GM18511 (cell line): ENCODE measurements at regions not wholly inside any gene's neighbourhood (a gene's known extent, or its start where the extent isn't known, plus 50 kb on each side); places are given as distances from the start of the nearest gene placed in this dataset.

Experiments used
- ATAC-seq: cut with Tn5 transposase; IDR thresholded peaks from one replicate; pipeline ENCODE4 v1.9.1; 2021; ENCODE audit warnings: mild to moderate bottlenecking, moderate library complexity; ENCODE audit not compliant: unreplicated experiment

GRCh38 chr12:3999904-4000303, 126.7 kb upstream of the PARP11 start:
- no peak for ATAC-seq

- no peak for ATAC-seq
Measured at GRCh38 chr12:3998968-3999792, 126.0 kb upstream of the PARP11 start.

- ATAC-seq: no peak
Measured at GRCh38 chr12:3998397-3998796, 125.2 kb upstream of the PARP11 start.

DNA sequence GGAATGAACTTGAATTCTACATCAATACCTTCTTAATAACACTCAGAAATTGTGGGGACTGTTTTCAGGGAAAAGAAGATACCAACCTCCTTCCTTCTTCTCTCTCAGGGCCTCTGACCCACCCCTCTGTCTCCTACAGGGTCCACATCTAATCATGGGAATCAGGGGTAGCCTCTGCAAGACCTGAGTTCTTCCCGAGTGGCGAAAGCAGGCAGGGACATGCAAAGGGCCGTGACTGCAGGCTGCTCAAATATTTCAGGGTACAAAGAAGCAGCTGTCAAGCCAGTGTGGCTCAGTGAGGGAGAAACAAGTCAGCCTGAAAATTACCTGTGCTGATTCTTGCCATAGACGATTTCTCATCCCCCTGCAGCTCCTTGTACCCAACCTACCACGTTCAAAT, 123.1 kb upstream of the PARP11 start:
- ATAC-seq: no peak

- ATAC-seq: no peak
Measured at GRCh38 chr12:3995306-3995705, 122.1 kb upstream of the PARP11 start.

DNA sequence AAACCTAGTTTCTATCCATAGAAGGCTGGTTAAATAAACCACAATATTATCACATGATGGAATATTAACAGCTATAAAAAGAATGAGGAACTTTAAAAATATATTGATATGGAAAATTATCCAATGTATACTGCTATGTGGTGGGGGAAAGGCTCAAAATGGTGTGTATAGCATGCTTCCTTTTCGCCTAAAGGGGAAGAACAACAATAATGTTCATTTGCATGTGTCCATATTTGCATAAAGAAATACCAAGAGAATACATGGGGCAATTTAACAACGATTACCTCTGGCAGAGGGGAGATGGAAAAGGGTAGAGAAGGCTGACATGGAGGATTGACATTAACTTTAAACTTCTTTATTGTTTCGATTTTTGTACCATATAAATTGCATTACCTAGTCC, 121.3 kb upstream of the PARP11 start:
- no peak for ATAC-seq

DNA sequence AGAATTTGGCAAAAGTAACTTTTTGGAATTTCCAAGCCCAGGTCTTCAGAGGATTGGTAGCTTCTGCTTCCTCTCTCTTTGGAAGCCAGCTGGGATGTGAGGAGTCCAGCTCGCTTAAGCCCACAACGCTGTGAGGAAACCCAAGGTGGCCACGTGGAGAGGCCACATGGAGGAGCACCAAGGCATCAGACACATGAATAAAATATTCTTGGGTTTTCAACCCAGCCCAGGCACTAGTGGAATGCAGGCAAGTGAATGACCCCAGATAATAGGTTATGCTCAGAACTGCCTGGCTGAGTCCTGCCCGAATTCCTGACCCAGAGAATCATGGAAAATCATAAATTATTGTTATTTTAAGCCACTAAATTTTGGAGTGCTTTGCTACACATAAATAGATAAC, 119.7 kb upstream of the PARP11 start:
- no peak for ATAC-seq

- ATAC-seq: no peak
Measured at GRCh38 chr12:3991798-3992580, 118.8 kb upstream of the PARP11 start.

DNA sequence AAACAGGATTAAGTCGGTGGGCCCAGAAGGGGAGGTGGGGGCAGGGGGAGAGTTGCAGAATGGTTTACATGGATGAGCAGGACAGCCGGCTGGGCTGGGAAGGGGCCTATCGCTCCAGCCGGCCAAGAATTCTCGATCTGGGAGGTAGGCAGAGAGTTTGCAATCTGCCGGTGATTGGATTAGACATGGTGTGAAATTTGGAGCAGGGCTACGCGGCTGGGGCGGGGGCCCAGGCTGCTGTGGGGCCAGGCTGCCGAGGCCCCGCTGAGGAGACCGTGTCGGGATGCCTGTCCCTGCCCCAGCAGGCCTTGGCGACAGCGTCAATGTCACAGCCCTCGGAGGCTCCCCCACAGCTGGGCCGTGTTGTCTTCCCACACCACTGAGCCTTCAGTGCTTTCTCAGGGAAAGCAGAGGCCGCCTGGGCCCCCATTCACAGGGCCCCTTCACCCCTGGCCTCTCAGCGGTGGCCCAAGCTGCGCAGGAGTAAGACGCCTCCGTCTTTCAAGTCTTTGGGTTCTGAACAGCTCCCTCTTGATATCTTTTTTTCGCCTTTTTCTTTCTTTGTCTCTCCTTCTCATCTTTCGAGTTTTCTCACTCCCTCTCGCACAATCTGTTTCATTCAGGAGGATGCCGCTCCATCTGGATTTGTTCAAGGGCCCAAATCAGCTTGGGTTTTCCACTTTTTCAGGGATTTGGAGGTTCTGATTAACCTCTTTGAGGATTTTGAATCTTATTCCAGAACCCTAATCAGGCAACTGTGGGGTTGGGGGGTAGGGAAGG, 117.5 kb upstream of the PARP11 start:
- ATAC-seq: no peak

DNA sequence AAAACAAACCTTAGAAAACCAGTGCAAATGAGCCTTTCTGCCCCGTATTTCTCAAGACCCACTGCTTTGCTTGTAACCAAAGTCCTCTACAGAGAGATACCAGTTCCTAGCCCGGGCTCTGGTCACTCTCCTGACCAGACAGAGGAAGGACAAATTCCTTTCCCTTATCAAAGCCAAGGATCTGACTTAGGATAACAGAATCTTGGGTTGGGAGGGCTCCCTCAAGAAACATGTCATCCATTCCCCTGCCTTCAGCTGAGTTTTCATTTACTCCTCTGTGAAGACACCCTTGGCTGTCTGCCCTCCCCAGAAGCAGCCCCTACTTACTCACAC, 116.0 kb upstream of the PARP11 start:
- ATAC-seq: no peak

GRCh38 chr12:3988519-3989217, 115.5 kb upstream of the PARP11 start:
- ATAC-seq: peak; percentile 76

- ATAC-seq: no peak
Measured at GRCh38 chr12:3987571-3987970, 114.4 kb upstream of the PARP11 start.

- ATAC-seq: no peak
Measured at GRCh38 chr12:3980504-3981272, 107.5 kb upstream of the PARP11 start.

DNA sequence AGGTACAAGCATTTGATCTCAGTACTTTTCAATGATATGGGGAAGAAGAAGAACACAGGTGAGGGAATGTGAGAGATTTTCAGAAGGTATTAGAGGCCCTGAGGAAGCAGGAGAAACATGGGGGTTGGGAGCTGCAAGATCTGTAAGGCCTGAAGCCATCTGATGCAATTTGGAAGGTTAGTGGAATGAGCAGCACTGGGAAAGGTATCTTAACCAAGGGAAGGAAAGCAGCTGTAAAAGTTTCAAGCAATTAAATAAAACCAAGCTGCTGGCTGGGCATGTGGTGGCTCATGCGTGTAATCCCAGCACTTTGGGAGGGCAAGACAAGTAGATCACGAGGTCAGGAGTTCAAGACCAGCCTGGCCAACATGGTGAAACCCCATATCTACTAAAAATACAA, 104.4 kb upstream of the PARP11 start:
- ATAC-seq: no peak

DNA sequence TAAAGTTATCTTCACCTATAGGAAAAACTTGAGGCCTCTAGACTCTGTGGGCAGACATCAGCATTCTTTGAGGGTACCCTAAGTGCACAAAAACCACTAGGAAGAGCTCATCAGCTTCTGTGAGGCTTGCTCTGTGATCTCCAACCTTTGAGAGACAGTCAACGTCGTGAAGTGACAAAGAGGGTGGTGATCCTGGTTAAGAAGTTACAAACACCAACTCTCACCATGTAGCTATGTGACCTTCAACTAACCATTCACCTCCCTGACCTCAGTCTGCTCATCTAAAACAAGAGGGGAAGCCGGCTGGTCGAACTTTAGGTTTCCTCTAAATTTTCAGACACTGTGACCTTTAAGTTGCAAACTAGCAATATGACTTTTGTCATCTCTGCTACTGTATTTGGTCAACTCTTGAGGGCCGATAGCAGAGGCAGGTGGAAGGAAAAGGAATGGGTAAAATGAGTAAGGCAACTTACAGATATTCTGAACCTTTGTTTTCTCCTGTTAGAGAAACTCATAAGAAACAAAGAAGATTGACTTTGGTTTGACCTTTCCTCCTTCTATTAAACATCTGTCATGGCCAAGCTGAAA, 103.2 kb upstream of the PARP11 start:
- ATAC-seq: no peak

DNA sequence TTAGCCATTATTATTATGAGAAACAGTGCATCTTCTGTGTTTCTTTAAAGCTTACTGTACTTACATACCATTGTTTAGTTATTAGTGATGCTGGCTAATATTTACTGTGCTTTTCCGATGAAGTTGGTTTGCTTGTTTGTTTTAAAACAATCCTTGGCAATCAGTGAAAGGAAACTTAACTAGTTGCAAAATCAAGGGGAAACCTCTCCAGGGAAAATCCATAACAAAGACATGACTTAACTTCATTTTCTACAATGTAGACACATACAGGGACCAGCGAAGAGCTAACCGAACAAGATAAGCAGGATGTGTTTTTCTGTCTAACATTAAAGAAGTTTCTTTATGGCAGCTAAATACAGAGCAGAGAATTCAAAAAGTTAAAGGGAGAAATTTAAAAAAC, 102.5 kb upstream of the PARP11 start:
- no peak for ATAC-seq

- no peak for ATAC-seq
Measured at GRCh38 chr12:3974883-3975282, 101.7 kb upstream of the PARP11 start.

- no peak for ATAC-seq
Measured at GRCh38 chr12:3973973-3974644, 100.9 kb upstream of the PARP11 start.

GRCh38 chr12:3973269-3973884, 100.2 kb upstream of the PARP11 start:
- no peak for ATAC-seq
